ENCODE measurements at regions not wholly inside any gene's neighbourhood (a gene's known extent, or its start where the extent isn't known, plus 50 kb on each side); places are given as distances from the start of the nearest gene placed in this dataset.

DNA sequence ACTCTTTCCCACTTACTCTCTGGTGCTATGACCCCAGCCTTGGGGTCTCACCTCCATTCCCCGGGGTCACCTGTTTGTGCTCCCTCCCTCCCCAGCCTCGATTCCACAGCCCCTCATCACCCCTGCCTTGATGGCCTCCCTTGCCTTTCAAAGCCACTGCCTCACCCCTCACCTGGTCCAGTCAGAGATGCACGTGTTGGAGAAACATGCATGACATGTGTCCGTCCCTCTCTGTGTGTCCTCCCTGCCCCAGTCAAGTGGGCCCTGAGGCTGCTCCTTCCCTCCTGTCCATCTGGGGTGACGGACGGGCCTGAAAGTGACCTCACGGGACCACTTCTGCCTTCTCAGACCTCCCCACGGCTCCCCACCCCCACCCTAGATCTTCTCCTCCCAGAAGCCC is 82.3 kb upstream of the TWIST2 start:
- H3K9me3 ChIP-seq (ENCODE audit: control insufficient read depth in 4 of 4, insufficient read depth in 3 of 4, low read length in 3 of 4), result no peaks in the 10 kb centered on the region
- 74 to 81% methylated on average over 8 of the region's 8 CpGs for WGBS, 2 donors
- ATAC-seq (ENCODE audit: insufficient read depth, low FRiP score) (no peak), DNase-seq (no peak)
- H3K27me3 ChIP-seq (ENCODE audit: control insufficient read depth in 3 of 3, insufficient read depth in 3 of 3, low read length in 2 of 3), result peaks cover 0 to 43% (median 29%) of the 10 kb centered on the region in 3 donors
- H3K9ac ChIP-seq (ENCODE audit: insufficient read depth in 1 of 2, low read length in 2 of 2), result no peak overlapping the region
- H3K4me3 ChIP-seq, result no peak overlapping the region
- H3K27ac ChIP-seq (ENCODE audit: low read depth in 1 of 2, low read length in 1 of 2), result no peak overlapping the region
- H3K4me1 ChIP-seq (ENCODE audit: control insufficient read depth in 5 of 5, insufficient read depth in 5 of 5, low read length in 5 of 5), result no peaks in the 10 kb centered on the region
- TF ChIP-seq, protein P1, sequence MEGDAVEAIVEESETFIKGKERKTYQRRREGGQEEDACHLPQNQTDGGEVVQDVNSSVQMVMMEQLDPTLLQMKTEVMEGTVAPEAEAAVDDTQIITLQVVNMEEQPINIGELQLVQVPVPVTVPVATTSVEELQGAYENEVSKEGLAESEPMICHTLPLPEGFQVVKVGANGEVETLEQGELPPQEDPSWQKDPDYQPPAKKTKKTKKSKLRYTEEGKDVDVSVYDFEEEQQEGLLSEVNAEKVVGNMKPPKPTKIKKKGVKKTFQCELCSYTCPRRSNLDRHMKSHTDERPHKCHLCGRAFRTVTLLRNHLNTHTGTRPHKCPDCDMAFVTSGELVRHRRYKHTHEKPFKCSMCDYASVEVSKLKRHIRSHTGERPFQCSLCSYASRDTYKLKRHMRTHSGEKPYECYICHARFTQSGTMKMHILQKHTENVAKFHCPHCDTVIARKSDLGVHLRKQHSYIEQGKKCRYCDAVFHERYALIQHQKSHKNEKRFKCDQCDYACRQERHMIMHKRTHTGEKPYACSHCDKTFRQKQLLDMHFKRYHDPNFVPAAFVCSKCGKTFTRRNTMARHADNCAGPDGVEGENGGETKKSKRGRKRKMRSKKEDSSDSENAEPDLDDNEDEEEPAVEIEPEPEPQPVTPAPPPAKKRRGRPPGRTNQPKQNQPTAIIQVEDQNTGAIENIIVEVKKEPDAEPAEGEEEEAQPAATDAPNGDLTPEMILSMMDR (IDR thresholded peaks at IDR 0.05; ENCODE audit: control extremely low read depth, extremely low read depth), result no peak
- no peaks in the 10 kb centered on the region for H3K36me3 ChIP-seq (ENCODE audit: control insufficient read depth in 4 of 4, insufficient read depth in 4 of 4, low read length in 4 of 4)

DNA sequence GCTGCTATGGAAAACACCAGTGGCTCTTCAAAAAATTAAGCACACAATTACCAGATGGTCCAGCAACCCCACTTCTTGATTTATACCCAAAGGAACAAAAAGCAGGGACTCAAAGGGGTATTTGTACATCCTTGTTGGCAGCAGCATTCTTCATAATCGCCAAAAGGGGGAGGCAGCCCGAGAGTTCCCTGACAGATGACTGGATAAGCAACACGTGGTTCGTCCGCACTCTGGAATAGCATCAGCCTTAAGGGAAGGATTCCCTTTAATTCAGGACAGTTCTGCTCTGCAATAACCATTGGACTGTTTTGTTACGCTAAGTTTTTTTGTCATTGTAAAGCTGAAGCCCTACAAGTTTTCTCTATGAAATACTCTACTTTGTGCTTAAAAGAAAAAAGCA is 76.7 kb upstream of the TWIST2 start:
- Histone ChIP-seq H3K4me3 (no peak overlapping the region), H3K9ac (ENCODE audit: insufficient read depth in 1 of 2, low read length in 2 of 2) (no peak overlapping the region), H3K4me1 (ENCODE audit: control insufficient read depth in 5 of 5, insufficient read depth in 5 of 5, low read length in 5 of 5) (peaks cover 0 to 30% (median 9%) of the 10 kb centered on the region in 5 donors), H3K27me3 (ENCODE audit: control insufficient read depth in 3 of 3, insufficient read depth in 3 of 3, low read length in 2 of 3) (peaks cover 0 to 42% (median 34%) of the 10 kb centered on the region in 3 donors), H3K36me3 (ENCODE audit: control insufficient read depth in 4 of 4, insufficient read depth in 4 of 4, low read length in 4 of 4) (no peaks in the 10 kb centered on the region), H3K27ac (ENCODE audit: low read depth in 1 of 2, low read length in 1 of 2) (no peak overlapping the region), H3K9me3 (ENCODE audit: control insufficient read depth in 4 of 4, insufficient read depth in 3 of 4, low read length in 3 of 4) (no peaks in the 10 kb centered on the region)
- ATAC-seq (ENCODE audit: insufficient read depth, low FRiP score), result no peak
- 31 to 33% methylated on average over 6 of the region's 6 CpGs for WGBS, 2 donors
- TF ChIP-seq, protein P1 (IDR thresholded peaks at IDR 0.05; ENCODE audit: control extremely low read depth, extremely low read depth), result no peak
- DNase-seq, result peak in 2 of 3 donors; percentile 51 to 52

DNA sequence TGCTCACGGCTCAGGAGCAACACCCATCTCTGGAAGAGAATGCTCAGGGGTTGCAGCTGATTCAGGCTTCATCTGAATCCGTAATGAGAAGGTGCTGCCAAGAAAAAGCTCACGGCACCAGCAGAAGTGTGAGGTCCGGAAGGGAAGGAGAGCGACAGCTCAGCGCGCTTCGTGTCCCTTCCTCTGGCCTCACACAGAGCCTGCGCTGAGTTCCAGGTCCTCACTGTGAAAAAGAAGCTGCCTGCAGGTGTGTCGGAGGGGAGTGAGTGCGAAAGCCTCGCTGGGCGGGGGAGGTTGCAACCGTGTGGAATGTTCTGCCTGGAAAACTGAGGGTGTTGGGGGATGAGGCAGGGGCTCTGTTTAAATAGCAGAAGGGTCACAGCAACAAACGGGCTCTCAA is 76.2 kb upstream of the TWIST2 start:
- H3K36me3 ChIP-seq (ENCODE audit: control insufficient read depth in 4 of 4, insufficient read depth in 4 of 4, low read length in 4 of 4), result no peaks in the 10 kb centered on the region
- TF ChIP-seq, protein P1 (IDR thresholded peaks at IDR 0.05; ENCODE audit: control extremely low read depth, extremely low read depth), result no peak
- peaks cover 0 to 40% (median 30%) of the 10 kb centered on the region in 3 donors for H3K27me3 ChIP-seq (ENCODE audit: control insufficient read depth in 3 of 3, insufficient read depth in 3 of 3, low read length in 2 of 3)
- no peak overlapping the region for H3K4me3 ChIP-seq
- peaks cover 0 to 30% (median 9%) of the 10 kb centered on the region in 5 donors for H3K4me1 ChIP-seq (ENCODE audit: control insufficient read depth in 5 of 5, insufficient read depth in 5 of 5, low read length in 5 of 5)
- no peak overlapping the region for H3K27ac ChIP-seq (ENCODE audit: low read depth in 1 of 2, low read length in 1 of 2)
- DNase-seq (no peak), ATAC-seq (ENCODE audit: insufficient read depth, low FRiP score) (no peak)
- H3K9ac ChIP-seq (ENCODE audit: insufficient read depth in 1 of 2, low read length in 2 of 2), result no peak overlapping the region
- 48 to 60% methylated on average over 15 of the region's 15 CpGs for WGBS, 2 donors
- no peaks in the 10 kb centered on the region for H3K9me3 ChIP-seq (ENCODE audit: control insufficient read depth in 4 of 4, insufficient read depth in 3 of 4, low read length in 3 of 4)
